OCI-LY3 (cell line): ENCODE measurements at regions not wholly inside any gene's neighbourhood (a gene's known extent, or its start where the extent isn't known, plus 50 kb on each side); places are given as distances from the start of the nearest gene placed in this dataset.

Experiments
- EZH2phosphoT487 ChIP-seq: fragments of 200-600 bp; shearing (Covaris generic); IDR thresholded peaks from 2 replicates; pipeline ENCODE4 v1.6.1; 2018; ENCODE audit warnings: antibody characterized with exemption, mixed run types, low read depth
- TF ChIP-seq, protein P1 (sequence below): fragments of 200-600, 300-600 bp; sonication (generic); IDR thresholded peaks from 2 replicates; pipeline ENCODE4 v1.5.1; 2014; ENCODE audit warnings: antibody characterized with exemption, low read length, low read depth

DNA sequence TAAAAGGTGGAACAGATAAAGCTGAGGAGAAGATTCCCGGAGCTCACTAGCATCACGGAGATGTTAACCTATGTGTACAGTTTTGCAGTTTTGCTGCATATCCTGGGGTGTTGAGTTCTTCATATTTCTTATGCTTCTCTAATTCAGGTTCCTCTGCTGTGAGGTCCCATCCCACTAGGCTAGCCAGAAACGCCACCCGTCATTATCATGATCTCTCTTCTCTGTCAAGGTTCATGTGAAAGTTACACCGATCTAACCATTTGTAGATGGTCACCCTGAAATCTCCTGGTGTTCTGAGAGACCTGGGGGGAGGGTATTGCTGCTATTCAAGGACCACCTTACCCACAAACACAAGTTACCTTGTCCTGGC, 136.3 kb downstream of the CCDC71L start:
- TF ChIP-seq, protein P1, sequence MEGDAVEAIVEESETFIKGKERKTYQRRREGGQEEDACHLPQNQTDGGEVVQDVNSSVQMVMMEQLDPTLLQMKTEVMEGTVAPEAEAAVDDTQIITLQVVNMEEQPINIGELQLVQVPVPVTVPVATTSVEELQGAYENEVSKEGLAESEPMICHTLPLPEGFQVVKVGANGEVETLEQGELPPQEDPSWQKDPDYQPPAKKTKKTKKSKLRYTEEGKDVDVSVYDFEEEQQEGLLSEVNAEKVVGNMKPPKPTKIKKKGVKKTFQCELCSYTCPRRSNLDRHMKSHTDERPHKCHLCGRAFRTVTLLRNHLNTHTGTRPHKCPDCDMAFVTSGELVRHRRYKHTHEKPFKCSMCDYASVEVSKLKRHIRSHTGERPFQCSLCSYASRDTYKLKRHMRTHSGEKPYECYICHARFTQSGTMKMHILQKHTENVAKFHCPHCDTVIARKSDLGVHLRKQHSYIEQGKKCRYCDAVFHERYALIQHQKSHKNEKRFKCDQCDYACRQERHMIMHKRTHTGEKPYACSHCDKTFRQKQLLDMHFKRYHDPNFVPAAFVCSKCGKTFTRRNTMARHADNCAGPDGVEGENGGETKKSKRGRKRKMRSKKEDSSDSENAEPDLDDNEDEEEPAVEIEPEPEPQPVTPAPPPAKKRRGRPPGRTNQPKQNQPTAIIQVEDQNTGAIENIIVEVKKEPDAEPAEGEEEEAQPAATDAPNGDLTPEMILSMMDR = no peak
- TF ChIP-seq EZH2phosphoT487 = no peak
